OCI-M2 (cell line): ENCODE measurements at regions not wholly inside any gene's neighbourhood (a gene's known extent, or its start where the extent isn't known, plus 50 kb on each side); places are given as distances from the start of the nearest gene placed in this dataset.

Experiments used
- DNase-seq: peaks from one replicate; lab custom pipeline; 2025; ENCODE audit not compliant: unreplicated experiment; lab: John Stamatoyannopoulos, UW

GRCh38 chr2:59889305-59889704 is 664.1 kb downstream of the BCL11A start:
- DNase-seq, result no peak

DNA sequence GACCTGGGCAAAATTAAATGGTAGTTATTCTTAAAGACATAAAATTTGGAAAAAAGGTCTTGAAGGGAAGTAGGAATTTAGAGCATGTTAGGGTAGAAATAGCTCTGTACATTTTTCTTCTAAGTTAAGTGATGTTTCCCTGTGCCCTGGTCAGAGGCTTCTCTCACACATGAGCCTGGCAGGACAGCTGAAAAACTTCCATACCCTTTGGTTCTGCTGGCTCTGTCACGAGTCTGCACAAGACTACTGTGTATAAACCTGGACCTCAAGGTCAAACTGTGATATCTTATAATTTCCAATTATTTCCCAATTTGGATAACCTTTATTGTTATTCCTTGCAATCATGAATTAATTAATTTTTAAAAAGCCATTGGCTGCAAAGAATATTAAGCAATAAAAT is 664.7 kb downstream of the BCL11A start:
- no peak for DNase-seq

- DNase-seq, result no peak
Measured at GRCh38 chr2:59888015-59888414, 665.4 kb downstream of the BCL11A start.

DNA sequence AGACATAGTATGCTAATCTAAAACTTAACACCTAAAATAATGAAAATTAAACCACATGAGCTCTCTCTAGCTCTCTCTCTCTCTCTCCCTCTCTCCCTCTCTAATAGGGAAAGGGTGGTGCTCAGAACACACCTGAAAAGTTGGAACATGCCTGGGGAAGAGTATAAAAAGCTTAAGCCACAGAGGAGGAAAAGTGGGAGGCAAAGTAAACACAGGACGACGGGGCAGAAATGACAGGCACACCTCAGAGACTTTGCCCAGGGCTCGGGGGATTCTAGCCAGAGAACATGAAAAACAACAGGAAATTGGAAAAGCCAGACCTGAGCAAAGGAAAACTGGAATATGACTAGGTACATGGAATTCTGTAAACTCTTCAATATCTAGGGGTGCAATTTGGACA is 666.1 kb downstream of the BCL11A start:
- DNase-seq, result no peak

GRCh38 chr2:59886759-59887158 is 666.7 kb downstream of the BCL11A start:
- DNase-seq, result no peak

GRCh38 chr2:59885541-59885940 is 667.9 kb downstream of the BCL11A start:
- no peak for DNase-seq

- DNase-seq, result no peak
Measured at GRCh38 chr2:59884166-59884565, 669.3 kb downstream of the BCL11A start.

DNA sequence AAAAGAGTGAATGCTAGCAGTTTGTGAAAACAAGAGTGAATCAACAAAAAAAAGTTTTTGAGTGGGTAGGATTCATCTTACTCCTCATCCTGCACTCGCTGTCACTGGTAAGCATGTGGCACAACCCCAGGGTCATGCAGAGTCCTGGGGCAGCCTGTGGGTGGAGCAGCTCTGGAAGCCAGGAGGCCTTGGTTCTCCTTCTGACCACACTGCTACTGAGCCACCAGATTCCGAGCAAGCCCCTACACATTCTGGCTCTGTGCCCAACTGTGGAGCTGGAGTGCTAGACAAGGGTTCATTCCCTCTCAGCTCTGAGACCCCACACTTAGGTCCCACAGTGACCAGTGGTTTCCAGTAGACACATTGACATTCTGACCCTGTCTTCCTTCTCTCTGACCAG is 670.6 kb downstream of the BCL11A start:
- DNase-seq, result no peak

DNA sequence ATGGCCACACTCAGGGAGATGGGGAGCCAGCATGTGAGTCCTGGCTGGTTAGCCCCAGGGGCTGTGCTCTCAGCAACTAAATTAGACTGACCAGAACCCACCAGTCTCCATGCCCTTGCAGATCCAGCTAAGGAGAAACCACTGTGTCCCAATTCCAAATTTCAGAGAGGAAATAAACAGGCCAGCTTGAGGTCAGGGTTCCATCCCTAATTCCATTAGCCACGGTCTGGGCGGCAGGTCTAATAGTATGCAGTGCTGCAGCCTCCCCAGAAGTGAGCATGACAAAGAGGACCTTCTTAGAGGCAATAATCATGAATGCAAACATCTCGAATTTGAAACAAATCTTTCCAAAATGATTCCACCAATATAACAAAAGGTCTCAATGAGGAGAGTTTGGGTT is 671.2 kb downstream of the BCL11A start:
- DNase-seq, result no peak

GRCh38 chr2:59881218-59881617 is 672.2 kb downstream of the BCL11A start:
- no peak for DNase-seq

GRCh38 chr2:59879700-59880131 is 673.7 kb downstream of the BCL11A start:
- no peak for DNase-seq

DNA sequence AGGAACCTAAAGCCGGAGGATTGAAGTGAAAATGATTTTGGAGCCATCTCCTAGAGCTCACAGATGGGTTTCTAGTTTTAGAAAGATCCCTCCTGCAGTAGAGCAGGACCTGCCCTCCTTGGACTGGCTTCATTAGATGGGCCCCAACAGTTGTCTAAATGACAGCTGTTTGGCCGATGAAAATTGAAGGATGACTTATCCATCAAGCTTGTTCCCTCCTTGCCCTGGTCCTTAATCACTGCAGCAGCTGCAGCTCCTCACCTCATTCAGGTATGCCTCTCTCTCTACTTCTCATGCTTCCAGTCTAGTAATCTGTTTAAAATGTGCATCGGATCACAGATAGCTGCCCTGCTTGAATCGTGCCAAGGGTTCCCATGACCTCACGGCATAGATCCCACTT is 677.6 kb downstream of the BCL11A start:
- DNase-seq, result no peak

GRCh38 chr2:59874971-59875755 is 678.3 kb downstream of the BCL11A start:
- DNase-seq, result no peak

DNA sequence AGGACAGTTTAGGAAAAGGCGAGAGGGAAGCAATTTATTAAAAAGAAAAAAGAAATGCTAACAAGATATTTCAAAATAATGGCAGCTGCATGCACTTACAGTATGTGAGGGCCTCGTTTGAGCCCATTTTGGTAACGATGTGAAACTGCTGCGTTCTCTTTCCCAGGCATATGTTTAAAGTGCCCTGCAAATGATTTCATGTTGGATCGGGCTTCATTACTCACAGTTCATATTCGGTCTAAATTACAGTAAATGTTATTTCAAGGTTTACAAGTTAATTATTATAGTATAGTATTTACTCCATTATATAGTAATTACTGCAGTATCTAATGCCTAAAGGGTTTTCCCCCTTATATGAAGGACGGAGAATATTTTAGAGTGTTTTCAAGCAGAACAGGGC is 679.1 kb downstream of the BCL11A start:
- DNase-seq, result no peak

- no peak for DNase-seq
Measured at GRCh38 chr2:59871830-59872229, 681.6 kb downstream of the BCL11A start.

GRCh38 chr2:59868981-59869380 is 684.5 kb downstream of the BCL11A start:
- no peak for DNase-seq

- DNase-seq, result no peak
Measured at GRCh38 chr2:59866436-59866835, 687.0 kb downstream of the BCL11A start.

DNA sequence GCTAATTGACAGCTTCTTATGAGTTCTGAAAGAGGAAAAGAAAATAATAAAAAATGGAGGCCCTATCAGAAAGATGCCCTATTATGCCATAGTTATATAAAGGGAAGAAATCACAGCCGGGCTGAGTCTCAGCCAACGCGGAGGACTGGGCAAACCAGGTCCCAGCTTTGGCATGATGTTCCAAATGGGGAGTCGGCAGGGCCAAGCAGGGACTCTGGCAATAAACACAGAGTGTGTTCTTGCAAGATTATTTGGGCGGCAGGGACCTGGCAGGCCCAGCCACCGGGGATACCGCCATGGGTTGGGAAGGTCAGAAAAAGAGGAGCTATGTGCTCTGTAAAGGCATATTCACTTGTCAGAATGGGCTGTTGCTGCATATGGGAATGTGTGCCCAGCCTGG is 694.9 kb downstream of the BCL11A start:
- DNase-seq, result no peak

GRCh38 chr2:59857109-59857508 is 696.3 kb downstream of the BCL11A start:
- no peak for DNase-seq

DNA sequence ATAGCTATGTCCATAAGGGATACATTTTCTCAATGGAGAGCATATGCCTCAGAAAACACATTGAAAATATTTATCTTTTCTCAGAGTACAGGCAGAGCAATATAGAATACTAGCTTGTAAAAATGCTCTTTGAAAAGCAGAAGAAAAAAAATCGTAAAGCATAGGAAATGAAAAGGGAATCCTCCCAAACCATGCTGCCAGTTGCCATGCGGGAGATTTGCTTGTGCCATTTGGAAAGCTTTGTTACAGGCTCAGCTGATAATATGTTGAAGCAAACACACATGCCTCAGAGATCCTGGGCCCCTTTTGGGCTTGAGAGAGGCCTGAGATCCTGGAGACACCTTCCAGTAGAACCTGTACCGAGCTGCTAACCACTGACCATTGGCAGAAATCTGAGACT is 697.1 kb downstream of the BCL11A start:
- no peak for DNase-seq

DNA sequence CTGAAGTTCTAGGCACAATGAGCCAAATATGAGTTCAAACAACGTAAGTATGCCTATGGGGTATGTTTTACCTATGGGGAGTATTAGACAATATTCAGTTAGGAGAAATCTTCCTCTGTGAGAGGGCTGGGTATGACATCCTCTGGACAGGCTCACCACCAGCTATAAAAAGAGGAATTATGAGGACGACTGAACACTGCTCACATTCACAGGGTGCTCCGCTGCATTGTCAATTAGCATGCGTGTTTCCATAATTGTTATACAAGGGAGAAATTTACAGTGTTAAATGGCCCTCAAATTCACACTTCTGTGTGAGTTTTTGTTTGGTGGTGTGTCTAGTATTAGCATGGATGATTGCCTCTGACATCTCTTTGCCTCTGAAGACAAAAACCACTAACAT is 700.4 kb downstream of the BCL11A start:
- DNase-seq, result no peak

DNA sequence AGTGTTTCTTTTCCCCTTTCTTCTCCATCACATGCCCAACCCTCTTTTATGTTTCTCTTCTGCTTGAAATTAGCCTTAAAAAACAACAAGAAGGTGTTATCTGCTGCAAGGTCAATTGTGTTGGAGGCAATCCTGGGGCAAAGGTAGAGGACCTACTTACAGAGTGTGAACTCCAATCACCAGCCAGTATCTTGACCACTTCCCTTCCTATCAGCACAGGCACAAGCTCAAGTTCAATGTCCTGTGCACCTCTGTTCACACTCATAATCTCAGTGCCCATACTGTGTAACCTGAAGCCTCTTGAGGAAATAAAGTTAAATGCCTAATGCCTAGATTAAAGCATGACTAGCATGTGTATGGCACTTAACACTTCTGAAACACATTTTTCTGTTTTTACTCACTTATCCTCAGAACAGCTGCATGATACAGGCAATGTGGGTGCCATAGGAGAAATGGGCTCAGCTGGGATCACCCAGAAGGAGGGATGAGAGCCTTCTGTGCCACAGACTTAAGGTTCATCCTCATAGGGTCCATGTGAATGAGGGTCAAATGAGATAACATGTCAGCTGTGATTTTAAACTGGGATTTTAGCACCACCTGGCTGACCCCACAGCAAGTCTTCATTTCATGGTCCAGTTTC is 701.5 kb downstream of the BCL11A start:
- no peak for DNase-seq

DNA sequence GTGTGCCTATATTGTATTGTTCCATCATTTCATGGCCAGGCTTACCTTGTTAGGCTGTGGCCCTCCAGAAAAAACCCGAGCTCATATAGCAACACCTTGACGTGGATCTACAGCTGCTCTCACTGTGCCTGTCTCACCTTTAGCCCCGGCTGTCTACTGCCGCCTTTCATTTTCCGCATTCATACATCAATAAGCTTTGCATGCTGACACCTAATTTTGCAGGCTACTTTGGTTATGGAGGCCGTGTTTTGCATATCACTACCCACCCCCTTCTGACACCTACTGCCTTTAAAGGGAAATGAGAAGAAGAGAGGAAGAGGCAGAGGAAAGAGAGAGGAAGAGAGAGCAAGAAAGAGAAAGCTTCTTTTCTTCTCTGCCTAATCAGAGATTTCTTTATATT is 702.9 kb downstream of the BCL11A start:
- no peak for DNase-seq
